Osteoblast (primary cell): ENCODE measurements at regions not wholly inside any gene's neighbourhood (a gene's known extent, or its start where the extent isn't known, plus 50 kb on each side); places are given as distances from the start of the nearest gene placed in this dataset.
"Not testable (repeated sequence)": the region's sequence is repeated elsewhere in the genome, so short reads cannot be mapped to it uniquely, and the experiment has no call there.

Source experiments
- DNase-seq: peaks from one replicate; pipeline ENCODE4 v3.0.0; 2011; ENCODE audit warnings: low spot score, mixed read lengths; ENCODE audit not compliant: insufficient read length; ENCODE audit errors: missing footprints
- H2AFZ ChIP-seq: 2 replicates; pipeline ENCODE4 v1.6.0; 2011; ENCODE audit warnings: mild to moderate bottlenecking, low read length
- H3K27ac ChIP-seq: 2 replicates; pipeline ENCODE4 v1.5.1; 2011; ENCODE audit warnings: mild to moderate bottlenecking, low read depth, low read length, moderate library complexity
- H3K27me3 ChIP-seq: 2 replicates; pipeline ENCODE4 v1.6.0; 2012; ENCODE audit warnings: mild to moderate bottlenecking, control low read depth, inconsistent platforms, low read length, moderate library complexity; ENCODE audit not compliant: insufficient read depth
- H3K36me3 ChIP-seq: 2 replicates; pipeline ENCODE4 v1.5.1; 2011; ENCODE audit warnings: mild to moderate bottlenecking, low read length, control low read depth, moderate library complexity; ENCODE audit not compliant: insufficient read depth
- H3K4me1 ChIP-seq: 2 replicates; pipeline ENCODE4 v1.5.1; 2011; ENCODE audit warnings: mild to moderate bottlenecking, low read length, control low read depth, moderate library complexity; ENCODE audit not compliant: insufficient read depth
- H3K4me2 ChIP-seq: 2 replicates; pipeline ENCODE4 v1.6.0; 2011; ENCODE audit warnings: mild to moderate bottlenecking, low read length; ENCODE audit not compliant: insufficient read depth
- H3K4me3 ChIP-seq: fragments of 200-600 bp; sonication (generic); 3 replicates; pipeline ENCODE4 v1.5.1; 2012; ENCODE audit warnings: mild to moderate bottlenecking, low read length, inconsistent platforms; ENCODE audit not compliant: insufficient read depth
- H3K79me2 ChIP-seq: 2 replicates; pipeline ENCODE4 v1.6.0; 2012; ENCODE audit warnings: mild to moderate bottlenecking, low read length, control low read depth, inconsistent platforms; ENCODE audit not compliant: insufficient read depth
- H3K9me3 ChIP-seq: 2 replicates; pipeline ENCODE4 v1.5.1; 2011; ENCODE audit warnings: low read depth, low read length, control low read depth
- H4K20me1 ChIP-seq: 2 replicates; pipeline ENCODE4 v1.6.0; 2012; ENCODE audit warnings: mild to moderate bottlenecking, low read length, control low read depth; ENCODE audit not compliant: insufficient read depth
- TF ChIP-seq, protein P1 (sequence below): IDR thresholded peaks from 2 replicates; pipeline ENCODE4 v1.5.1; 2011; ENCODE audit warnings: mild to moderate bottlenecking, low read depth, low read length, moderate library complexity; ENCODE audit errors: extremely low read depth

GRCh38 chr1:98113811-98114210, 193.0 kb upstream of the DPYD start:
- Histone ChIP-seq H2AFZ (no peak overlapping the region), H3K79me2 (no peaks in the 10 kb centered on the region), H3K36me3 (no peaks in the 10 kb centered on the region), H3K4me1 (peaks cover 7% of the 10 kb centered on the region), H3K4me3 (no peak overlapping the region), H4K20me1 (no peaks in the 10 kb centered on the region), H3K27me3 (no peaks in the 10 kb centered on the region), H3K4me2 (no peak overlapping the region), H3K9me3 (no peaks in the 10 kb centered on the region), H3K27ac (no peak overlapping the region)
- TF ChIP-seq, protein P1, sequence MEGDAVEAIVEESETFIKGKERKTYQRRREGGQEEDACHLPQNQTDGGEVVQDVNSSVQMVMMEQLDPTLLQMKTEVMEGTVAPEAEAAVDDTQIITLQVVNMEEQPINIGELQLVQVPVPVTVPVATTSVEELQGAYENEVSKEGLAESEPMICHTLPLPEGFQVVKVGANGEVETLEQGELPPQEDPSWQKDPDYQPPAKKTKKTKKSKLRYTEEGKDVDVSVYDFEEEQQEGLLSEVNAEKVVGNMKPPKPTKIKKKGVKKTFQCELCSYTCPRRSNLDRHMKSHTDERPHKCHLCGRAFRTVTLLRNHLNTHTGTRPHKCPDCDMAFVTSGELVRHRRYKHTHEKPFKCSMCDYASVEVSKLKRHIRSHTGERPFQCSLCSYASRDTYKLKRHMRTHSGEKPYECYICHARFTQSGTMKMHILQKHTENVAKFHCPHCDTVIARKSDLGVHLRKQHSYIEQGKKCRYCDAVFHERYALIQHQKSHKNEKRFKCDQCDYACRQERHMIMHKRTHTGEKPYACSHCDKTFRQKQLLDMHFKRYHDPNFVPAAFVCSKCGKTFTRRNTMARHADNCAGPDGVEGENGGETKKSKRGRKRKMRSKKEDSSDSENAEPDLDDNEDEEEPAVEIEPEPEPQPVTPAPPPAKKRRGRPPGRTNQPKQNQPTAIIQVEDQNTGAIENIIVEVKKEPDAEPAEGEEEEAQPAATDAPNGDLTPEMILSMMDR = no peak
- no peak for DNase-seq

DNA sequence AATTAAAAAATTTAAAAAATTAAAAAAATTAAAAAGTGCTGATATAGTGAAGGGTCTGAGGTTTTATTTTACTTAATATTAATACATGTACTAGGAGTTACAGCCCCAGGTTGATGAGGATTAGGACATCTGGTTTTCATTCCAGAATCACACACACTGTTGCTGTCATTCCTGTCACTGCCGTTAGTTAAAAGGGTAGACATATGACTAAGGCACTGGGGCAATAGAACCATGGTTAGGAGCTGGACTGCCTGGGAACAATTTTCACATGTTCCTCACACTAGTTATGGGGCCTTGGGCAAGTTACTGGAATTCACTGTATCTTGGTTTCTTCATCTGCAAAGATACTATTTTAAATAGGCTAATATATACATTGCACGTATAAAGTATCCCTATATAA, 191.8 kb upstream of the DPYD start:
- no peak for DNase-seq
- H3K27me3 ChIP-seq = no peaks in the 10 kb centered on the region

GRCh38 chr1:98110674-98111073, 189.8 kb upstream of the DPYD start:
- H3K36me3 ChIP-seq = no peaks in the 10 kb centered on the region
- no peaks in the 10 kb centered on the region for H4K20me1 ChIP-seq
- H2AFZ ChIP-seq = no peak overlapping the region
- no peak overlapping the region for H3K27ac ChIP-seq
- H3K79me2 ChIP-seq = no peaks in the 10 kb centered on the region
- TF ChIP-seq, protein P1 = no peak
- no peak overlapping the region for H3K4me3 ChIP-seq
- peak; percentile 45 for DNase-seq
- peaks cover 7% of the 10 kb centered on the region for H3K4me1 ChIP-seq
- H3K4me2 ChIP-seq = no peak overlapping the region
- H3K27me3 ChIP-seq = no peaks in the 10 kb centered on the region
- peaks cover 10% of the 10 kb centered on the region for H3K9me3 ChIP-seq

More for the DNA sequence above, 191.8 kb upstream of the DPYD start:
- Histone ChIP-seq H3K4me1 (peaks cover 7% of the 10 kb centered on the region), H3K4me2 (no peak overlapping the region), H3K27ac (no peak overlapping the region), H4K20me1 (no peaks in the 10 kb centered on the region), H3K4me3 (no peak overlapping the region), H3K9me3 (peaks cover 4% of the 10 kb centered on the region), H3K36me3 (no peaks in the 10 kb centered on the region), H3K79me2 (no peaks in the 10 kb centered on the region), H2AFZ (no peak overlapping the region)
- TF ChIP-seq, protein P1 = no peak

- H4K20me1 ChIP-seq, H3K36me3 ChIP-seq, H2AFZ ChIP-seq, H3K27me3 ChIP-seq, H3K4me2 ChIP-seq, H3K27ac ChIP-seq, H3K79me2 ChIP-seq, H3K4me3 ChIP-seq, DNase-seq: not testable (repeated sequence)
- peaks cover 10% of the 10 kb centered on the region for H3K9me3 ChIP-seq
- H3K4me1 ChIP-seq = peaks cover 23% of the 10 kb centered on the region
Measured at GRCh38 chr1:98108378-98108777, 187.5 kb upstream of the DPYD start.
